IMR-90 (cell line): ENCODE measurements at regions not wholly inside any gene's neighbourhood (a gene's known extent, or its start where the extent isn't known, plus 50 kb on each side); places are given as distances from the start of the nearest gene placed in this dataset.

Experiments used
- CTCF ChIP-seq: conservative IDR thresholded peaks from 2 replicates; pipeline ENCODE4 v1.5.1; 2012; ENCODE audit warnings: mild to moderate bottlenecking, low read depth, low read length, improper control_type of control experiment
- MAFK ChIP-seq: IDR thresholded peaks from 2 replicates; pipeline ENCODE4 v1.6.1; 2012; ENCODE audit warnings: low read depth, low read length, improper control_type of control experiment
- SMC3 ChIP-seq: fragments of 150-350 bp; IDR thresholded peaks from 2 replicates; pipeline ENCODE4 v1.6.1; 2016; ENCODE audit warnings: low read depth, mild to moderate bottlenecking, antibody characterized with exemption, low read length, moderate library complexity

- no peak for TF ChIP-seq CTCF
- no peak for TF ChIP-seq MAFK
- no peak for TF ChIP-seq SMC3
Measured at GRCh38 chr1:195763907-195764374, 844.3 kb downstream of the KCNT2 start.
